Lower lobe of right lung (tissue), 2 donors: ENCODE measurements at regions not wholly inside any gene's neighbourhood (a gene's known extent, or its start where the extent isn't known, plus 50 kb on each side); places are given as distances from the start of the nearest gene placed in this dataset.

Source experiments
- ATAC-seq, 2 donors: fragments of 200-7000 bp; cut with Tn5 transposase; one replicate each; pipeline ENCODE4 v1.9.1; 2020 to 2022; ENCODE audit warnings: mild to moderate bottlenecking in 2 of 2, moderate library complexity in 2 of 2
- DNase-seq: peaks from one replicate; pipeline ENCODE4 v3.0.0-alpha.2; 2020
- H3K27ac ChIP-seq: fragments of 200-600 bp; one replicate; pipeline ENCODE4 v1.8.0; 2022
- H3K27me3 ChIP-seq: fragments of 200-600 bp; one replicate; pipeline ENCODE4 v1.8.0; 2022; ENCODE audit warnings: low read depth
- H3K36me3 ChIP-seq: fragments of 200-600 bp; one replicate; pipeline ENCODE4 v1.8.0; 2022; ENCODE audit warnings: mild to moderate bottlenecking
- H3K4me1 ChIP-seq: fragments of 200-600 bp; one replicate; pipeline ENCODE4 v1.8.0; 2022
- H3K4me3 ChIP-seq: fragments of 200-600 bp; one replicate; pipeline ENCODE4 v1.8.0; 2022; ENCODE audit warnings: mild to moderate bottlenecking
- H3K9me3 ChIP-seq: fragments of 200-600 bp; one replicate; pipeline ENCODE4 v1.8.0; 2022
- intact Hi-C: fragments of 100-400 bp; cut with DNase I; formaldehyde crosslinking; loops from one replicate; pipeline ENCODE4 v1.11.0; 2022
- TF ChIP-seq, protein P1 (sequence below): fragments of 200-600 bp; IDR thresholded peaks from one replicate; pipeline ENCODE4 v1.8.0; 2022; ENCODE audit warnings: antibody characterized with exemption, mild to moderate bottlenecking
- donor health status: DM: no; HTN: yes; CAD: no; lungs with severe emphysema.

DNA sequence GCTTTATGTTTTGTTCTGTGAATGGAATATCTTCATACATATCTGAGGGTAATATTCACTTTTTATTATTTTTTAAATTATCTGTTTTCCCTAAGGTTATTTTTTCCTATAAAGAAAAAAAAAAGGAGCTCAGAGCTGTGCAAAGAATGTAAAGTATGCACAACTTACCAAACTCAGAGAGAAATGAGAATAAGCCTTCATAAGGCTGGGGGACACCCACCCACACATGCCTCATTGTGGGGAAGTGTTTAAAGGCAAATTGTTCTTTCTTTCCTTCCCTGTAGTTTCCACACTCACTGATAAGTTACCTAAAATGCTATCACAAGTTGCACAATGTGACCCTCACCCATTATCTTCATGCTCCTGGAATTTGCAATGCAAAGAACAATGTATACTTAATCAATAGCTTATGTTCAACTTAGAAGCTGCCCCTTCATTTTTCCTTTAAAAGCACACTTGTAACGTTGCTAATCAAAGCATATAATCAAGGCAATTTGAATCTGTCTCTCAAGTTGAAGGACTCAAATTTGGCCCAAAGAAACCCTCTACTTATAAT is 108.1 kb downstream of the GNAT3 start:
- TF ChIP-seq, protein P1, sequence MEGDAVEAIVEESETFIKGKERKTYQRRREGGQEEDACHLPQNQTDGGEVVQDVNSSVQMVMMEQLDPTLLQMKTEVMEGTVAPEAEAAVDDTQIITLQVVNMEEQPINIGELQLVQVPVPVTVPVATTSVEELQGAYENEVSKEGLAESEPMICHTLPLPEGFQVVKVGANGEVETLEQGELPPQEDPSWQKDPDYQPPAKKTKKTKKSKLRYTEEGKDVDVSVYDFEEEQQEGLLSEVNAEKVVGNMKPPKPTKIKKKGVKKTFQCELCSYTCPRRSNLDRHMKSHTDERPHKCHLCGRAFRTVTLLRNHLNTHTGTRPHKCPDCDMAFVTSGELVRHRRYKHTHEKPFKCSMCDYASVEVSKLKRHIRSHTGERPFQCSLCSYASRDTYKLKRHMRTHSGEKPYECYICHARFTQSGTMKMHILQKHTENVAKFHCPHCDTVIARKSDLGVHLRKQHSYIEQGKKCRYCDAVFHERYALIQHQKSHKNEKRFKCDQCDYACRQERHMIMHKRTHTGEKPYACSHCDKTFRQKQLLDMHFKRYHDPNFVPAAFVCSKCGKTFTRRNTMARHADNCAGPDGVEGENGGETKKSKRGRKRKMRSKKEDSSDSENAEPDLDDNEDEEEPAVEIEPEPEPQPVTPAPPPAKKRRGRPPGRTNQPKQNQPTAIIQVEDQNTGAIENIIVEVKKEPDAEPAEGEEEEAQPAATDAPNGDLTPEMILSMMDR, result no peak
- Histone ChIP-seq H3K36me3 (no peaks in the 10 kb centered on the region), H3K9me3 (no peaks in the 10 kb centered on the region), H3K27me3 (no peaks in the 10 kb centered on the region), H3K4me3 (no peak overlapping the region), H3K4me1 (no peaks in the 10 kb centered on the region), H3K27ac (no peak overlapping the region)
- DNase-seq (no peak), ATAC-seq (no peak)
- intact Hi-C loops, result no loop called here

DNA sequence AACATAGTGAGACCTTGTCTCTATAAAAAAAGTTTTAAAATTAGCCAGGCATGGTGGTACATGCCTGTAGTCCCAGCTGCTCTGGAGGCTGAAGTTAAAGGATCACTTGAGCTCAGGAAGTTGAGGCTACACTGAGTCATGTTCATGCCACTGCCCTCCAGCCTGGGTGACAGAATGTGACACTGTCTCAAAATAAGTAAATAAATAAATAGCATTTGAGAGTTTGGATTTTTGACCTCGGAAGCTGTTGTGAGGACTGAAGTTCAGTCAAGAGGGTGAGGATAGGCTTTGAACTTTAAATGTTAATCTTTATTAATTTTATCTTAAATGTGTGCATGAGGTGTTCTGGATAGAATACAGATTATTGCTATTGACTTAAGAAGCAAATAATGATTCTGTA is 110.2 kb downstream of the GNAT3 start:
- H3K27me3 ChIP-seq, result no peaks in the 10 kb centered on the region
- no peak overlapping the region for H3K4me3 ChIP-seq
- no peak overlapping the region for H3K27ac ChIP-seq
- ATAC-seq (no peak), DNase-seq (no peak)
- no peaks in the 10 kb centered on the region for H3K9me3 ChIP-seq
- H3K4me1 ChIP-seq, result no peaks in the 10 kb centered on the region
- intact Hi-C loops, result no loop called here
- H3K36me3 ChIP-seq, result no peaks in the 10 kb centered on the region
- TF ChIP-seq, protein P1, result no peak

DNA sequence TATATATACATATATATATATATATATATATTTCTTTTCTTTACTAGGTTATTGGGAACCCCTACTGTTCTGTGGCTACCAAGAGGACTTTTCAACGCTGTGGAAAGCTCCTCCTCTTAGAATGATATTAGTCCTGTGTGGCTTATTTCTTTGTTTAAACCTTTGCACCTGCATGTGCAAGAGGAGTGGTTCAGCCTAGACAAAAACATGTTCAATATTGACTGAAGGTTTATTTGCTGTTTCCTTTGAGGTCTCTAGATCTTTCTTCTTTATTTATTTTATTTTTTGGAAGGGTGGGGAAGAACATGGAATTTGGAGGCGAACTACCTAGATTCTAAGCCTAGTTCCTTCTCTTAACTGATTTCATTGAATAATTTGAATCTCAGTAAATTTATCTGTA is 118.1 kb downstream of the GNAT3 start:
- H3K4me3 ChIP-seq, result no peak overlapping the region
- H3K36me3 ChIP-seq, result no peaks in the 10 kb centered on the region
- no peak for DNase-seq
- intact Hi-C loops, result no loop called here
- no peaks in the 10 kb centered on the region for H3K27me3 ChIP-seq
- H3K27ac ChIP-seq, result no peak overlapping the region
- no peaks in the 10 kb centered on the region for H3K9me3 ChIP-seq
- no peak for ATAC-seq
- H3K4me1 ChIP-seq, result no peaks in the 10 kb centered on the region
- TF ChIP-seq, protein P1, result no peak

DNA sequence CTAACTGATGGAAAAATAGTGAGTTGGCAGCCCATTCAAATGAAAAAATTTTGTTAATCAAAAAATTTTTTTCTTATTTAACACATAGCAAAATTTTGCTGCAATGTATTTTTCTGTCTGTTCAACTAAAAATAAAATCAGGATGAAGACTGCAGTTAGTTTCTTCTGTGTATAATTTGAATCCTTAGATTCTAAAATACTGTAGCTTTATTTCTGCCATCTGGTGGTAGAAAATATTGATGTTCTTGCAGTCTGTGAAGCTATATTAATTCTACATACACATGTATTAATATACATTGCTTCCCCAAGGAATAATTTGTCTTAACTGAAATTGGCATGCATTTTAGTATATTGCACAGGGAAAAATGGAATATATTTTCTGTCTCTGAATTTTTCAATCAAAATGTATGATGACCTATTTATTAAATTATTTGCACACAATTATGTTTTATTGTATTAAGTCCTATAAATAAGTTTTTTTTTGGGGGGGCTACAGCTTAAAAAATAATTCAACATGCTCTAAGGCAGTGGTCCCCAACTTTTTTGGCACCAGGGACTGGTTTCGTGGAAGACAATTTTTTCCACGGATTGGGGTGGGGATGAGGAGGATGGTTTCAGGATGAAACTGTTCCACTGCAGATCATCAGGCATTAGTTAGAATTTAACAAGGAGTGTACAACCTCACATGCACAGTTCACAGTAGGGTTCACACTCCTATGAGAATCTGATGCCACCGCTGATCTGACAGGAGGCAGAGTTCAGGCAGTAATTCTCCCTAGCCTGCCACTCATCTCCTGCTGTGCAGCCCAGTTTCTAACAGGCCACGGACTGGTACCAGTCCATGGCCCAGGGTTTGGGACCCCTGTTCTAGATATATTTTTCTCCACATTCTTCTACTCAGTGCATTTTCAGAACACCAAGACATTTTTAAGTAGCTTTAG is 119.4 kb downstream of the GNAT3 start:
- H3K27ac ChIP-seq, result no peak overlapping the region
- intact Hi-C loops, result no loop called here
- H3K4me3 ChIP-seq, result no peak overlapping the region
- no peaks in the 10 kb centered on the region for H3K4me1 ChIP-seq
- H3K36me3 ChIP-seq, result no peaks in the 10 kb centered on the region
- DNase-seq, result no peak
- ATAC-seq, result no peak
- TF ChIP-seq, protein P1, result peak; percentile 44
- no peaks in the 10 kb centered on the region for H3K9me3 ChIP-seq
- no peaks in the 10 kb centered on the region for H3K27me3 ChIP-seq

DNA sequence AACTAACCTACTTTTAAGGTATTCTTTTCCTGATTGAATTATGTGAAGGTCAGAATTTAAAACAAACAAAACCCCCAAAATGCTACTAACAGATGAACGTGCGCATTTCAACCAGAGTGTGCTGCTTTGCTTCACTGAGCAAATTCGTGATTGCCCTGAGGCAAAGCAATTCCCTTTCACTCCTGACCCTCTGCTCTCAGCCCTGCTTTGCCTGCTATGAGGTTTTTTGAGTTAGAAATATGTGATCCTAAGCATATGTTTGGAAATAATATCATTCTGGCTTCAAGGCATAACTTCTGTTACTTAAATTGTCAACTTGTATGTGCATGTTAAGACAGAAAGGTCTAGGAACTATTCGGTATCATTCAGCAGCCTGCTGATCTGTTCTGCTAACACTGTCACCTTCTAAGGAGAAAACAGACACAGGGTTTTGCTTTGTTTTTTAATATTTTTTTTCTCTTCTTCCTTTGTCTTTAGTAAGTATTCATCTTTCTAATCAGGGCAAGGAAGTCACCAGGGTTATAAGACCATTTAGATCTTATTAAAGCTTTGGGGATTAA is 124.2 kb downstream of the GNAT3 start:
- Histone ChIP-seq H3K9me3 (no peaks in the 10 kb centered on the region), H3K36me3 (no peaks in the 10 kb centered on the region), H3K4me1 (peaks cover 5% of the 10 kb centered on the region), H3K27me3 (no peaks in the 10 kb centered on the region), H3K4me3 (no peak overlapping the region), H3K27ac (no peak overlapping the region)
- intact Hi-C loops, result no loop called here
- TF ChIP-seq, protein P1, result no peak
- no peak for ATAC-seq
- no peak for DNase-seq
